Glutamatergic neuron (in vitro differentiated cells): ENCODE measurements at regions not wholly inside any gene's neighbourhood (a gene's known extent, or its start where the extent isn't known, plus 50 kb on each side); places are given as distances from the start of the nearest gene placed in this dataset.

ENCODE experiments used
- DNase-seq: peaks from one replicate; pipeline ENCODE4 v3.0.0; 2022
- H3K27ac Mint-ChIP-seq: one replicate; pipeline ENCODE4 v1.8.0; 2020; ENCODE audit warnings: mild to moderate bottlenecking, mixed read lengths, inconsistent platforms; ENCODE audit not compliant: unreplicated experiment
- H3K27me3 Mint-ChIP-seq: one replicate; pipeline ENCODE4 v1.8.0; 2020; ENCODE audit warnings: mild to moderate bottlenecking, moderate library complexity, mixed read lengths, inconsistent platforms; ENCODE audit not compliant: unreplicated experiment
- H3K36me3 Mint-ChIP-seq: one replicate; pipeline ENCODE4 v1.8.0; 2020; ENCODE audit warnings: mild to moderate bottlenecking, mixed read lengths, inconsistent platforms; ENCODE audit not compliant: unreplicated experiment
- H3K4me1 Mint-ChIP-seq: one replicate; pipeline ENCODE4 v1.8.0; 2020; ENCODE audit warnings: mild to moderate bottlenecking, low read depth, mixed read lengths, inconsistent platforms; ENCODE audit not compliant: unreplicated experiment
- H3K4me3 Mint-ChIP-seq: one replicate; pipeline ENCODE4 v1.8.0; 2020; ENCODE audit warnings: mild to moderate bottlenecking, mixed read lengths, inconsistent platforms; ENCODE audit not compliant: unreplicated experiment
- H3K9me3 Mint-ChIP-seq: one replicate; pipeline ENCODE4 v1.8.0; 2020; ENCODE audit warnings: mild to moderate bottlenecking, moderate library complexity, mixed read lengths, inconsistent platforms; ENCODE audit not compliant: unreplicated experiment
- TF ChIP-seq, protein P1 (sequence below): fragments of 200-600 bp; sonication (generic); IDR thresholded peaks from one replicate; pipeline ENCODE4 v1.5.0; 2021; ENCODE audit not compliant: partially characterized antibody, unreplicated experiment

DNA sequence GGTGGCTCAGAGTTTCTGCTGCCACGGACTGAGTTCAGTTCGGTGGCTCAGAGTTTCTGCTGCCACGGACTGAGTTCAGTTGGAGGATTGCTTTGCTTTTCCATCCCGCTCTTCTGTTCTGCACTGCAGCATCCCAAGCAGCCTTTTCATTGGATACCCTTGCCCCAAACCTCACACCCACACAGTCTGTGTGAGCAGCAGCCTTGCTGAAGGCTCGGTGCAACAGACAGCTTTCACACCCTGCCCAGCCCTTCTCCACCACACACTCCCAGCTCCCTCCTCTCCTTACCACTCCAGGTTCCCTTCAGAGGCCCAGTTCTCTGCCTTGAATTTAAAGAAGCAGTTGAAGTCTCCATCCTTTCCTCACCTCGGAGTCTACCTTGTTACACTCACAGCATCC is 52.5 kb upstream of the CHD6 start:
- H3K27me3 Mint-ChIP-seq = peaks cover 4% of the 10 kb centered on the region
- no peaks in the 10 kb centered on the region for H3K9me3 Mint-ChIP-seq
- TF ChIP-seq, protein P1, sequence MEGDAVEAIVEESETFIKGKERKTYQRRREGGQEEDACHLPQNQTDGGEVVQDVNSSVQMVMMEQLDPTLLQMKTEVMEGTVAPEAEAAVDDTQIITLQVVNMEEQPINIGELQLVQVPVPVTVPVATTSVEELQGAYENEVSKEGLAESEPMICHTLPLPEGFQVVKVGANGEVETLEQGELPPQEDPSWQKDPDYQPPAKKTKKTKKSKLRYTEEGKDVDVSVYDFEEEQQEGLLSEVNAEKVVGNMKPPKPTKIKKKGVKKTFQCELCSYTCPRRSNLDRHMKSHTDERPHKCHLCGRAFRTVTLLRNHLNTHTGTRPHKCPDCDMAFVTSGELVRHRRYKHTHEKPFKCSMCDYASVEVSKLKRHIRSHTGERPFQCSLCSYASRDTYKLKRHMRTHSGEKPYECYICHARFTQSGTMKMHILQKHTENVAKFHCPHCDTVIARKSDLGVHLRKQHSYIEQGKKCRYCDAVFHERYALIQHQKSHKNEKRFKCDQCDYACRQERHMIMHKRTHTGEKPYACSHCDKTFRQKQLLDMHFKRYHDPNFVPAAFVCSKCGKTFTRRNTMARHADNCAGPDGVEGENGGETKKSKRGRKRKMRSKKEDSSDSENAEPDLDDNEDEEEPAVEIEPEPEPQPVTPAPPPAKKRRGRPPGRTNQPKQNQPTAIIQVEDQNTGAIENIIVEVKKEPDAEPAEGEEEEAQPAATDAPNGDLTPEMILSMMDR = no peak
- DNase-seq = no peak
- H3K4me3 Mint-ChIP-seq = no peak overlapping the region
- no peaks in the 10 kb centered on the region for H3K36me3 Mint-ChIP-seq
- no peaks in the 10 kb centered on the region for H3K4me1 Mint-ChIP-seq
- no peak overlapping the region for H3K27ac Mint-ChIP-seq

- peaks cover 4% of the 10 kb centered on the region for H3K27me3 Mint-ChIP-seq
- no peaks in the 10 kb centered on the region for H3K36me3 Mint-ChIP-seq
- no peak overlapping the region for H3K27ac Mint-ChIP-seq
- no peak for DNase-seq
- no peaks in the 10 kb centered on the region for H3K4me1 Mint-ChIP-seq
- TF ChIP-seq, protein P1 = no peak
- no peaks in the 10 kb centered on the region for H3K9me3 Mint-ChIP-seq
- H3K4me3 Mint-ChIP-seq = no peak overlapping the region
Measured at GRCh38 chr20:41669708-41670263, 51.6 kb upstream of the CHD6 start.

GRCh38 chr20:41668057-41668749 is 50.0 kb upstream of the CHD6 start:
- no peak for DNase-seq
- no peak overlapping the region for H3K27ac Mint-ChIP-seq
- no peaks in the 10 kb centered on the region for H3K9me3 Mint-ChIP-seq
- H3K4me1 Mint-ChIP-seq = no peaks in the 10 kb centered on the region
- TF ChIP-seq, protein P1 = no peak
- no peak overlapping the region for H3K4me3 Mint-ChIP-seq
- peaks cover 4% of the 10 kb centered on the region for H3K27me3 Mint-ChIP-seq
- H3K36me3 Mint-ChIP-seq = no peaks in the 10 kb centered on the region
